Panc1 (cell line): ENCODE measurements at regions not wholly inside any gene's neighbourhood (a gene's known extent, or its start where the extent isn't known, plus 50 kb on each side); places are given as distances from the start of the nearest gene placed in this dataset.

ENCODE experiments used
- POLR2AphosphoS5 ChIP-seq: IDR thresholded peaks from 2 replicates; pipeline ENCODE4 v1.6.1; 2012; ENCODE audit warnings: mild to moderate bottlenecking, low read depth, low read length, moderate library complexity
- SIN3A ChIP-seq: IDR thresholded peaks from 2 replicates; pipeline ENCODE4 v1.6.1; 2012; ENCODE audit warnings: low read depth, mild to moderate bottlenecking, low read length, moderate library complexity, borderline replicate concordance; ENCODE audit not compliant: insufficient read depth
- TCF7L2 ChIP-seq: IDR thresholded peaks from 2 replicates; pipeline ENCODE4 v1.6.1; 2011; ENCODE audit warnings: mild to moderate bottlenecking, low read depth, low read length, inconsistent platforms
- TF ChIP-seq, protein P1 (sequence below): fragments of 450-650 bp; IDR thresholded peaks from 2 replicates; pipeline ENCODE4 v1.5.1; 2017; ENCODE audit warnings: mild to moderate bottlenecking
- TF ChIP-seq, protein P2 (sequence below), 2 experiments: IDR thresholded peaks; 2 replicates each; pipeline ENCODE4 v1.6.1; 2011 to 2012; ENCODE audit warnings: low read depth in 2 of 2, control low read depth in 1 of 2, low read length in 1 of 2, mild to moderate bottlenecking in 1 of 2, moderate library complexity in 1 of 2; ENCODE audit not compliant: insufficient read depth in 1 of 2

DNA sequence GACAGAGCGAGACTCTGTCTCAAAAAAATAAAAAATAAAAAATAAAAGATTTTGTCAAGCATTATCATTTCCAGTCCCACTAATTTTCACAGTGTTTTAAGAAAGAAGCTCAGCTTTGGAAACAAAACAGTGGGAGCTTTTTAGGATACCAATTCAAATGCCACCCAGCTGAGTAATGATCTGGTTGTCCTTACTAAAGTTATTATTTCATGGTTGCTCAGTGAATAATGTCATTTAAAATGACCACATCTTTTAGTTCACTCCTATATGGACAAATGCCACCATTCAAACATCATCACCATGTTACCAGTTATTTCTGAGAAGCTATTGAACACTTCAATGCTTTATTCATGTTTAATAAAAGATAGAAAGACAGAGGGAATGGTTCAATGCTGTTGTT, 365.0 kb downstream of the CCER1 start:
- TF ChIP-seq POLR2AphosphoS5 (no peak), SIN3A (no peak), TCF7L2 (no peak)
- TF ChIP-seq, protein P1, sequence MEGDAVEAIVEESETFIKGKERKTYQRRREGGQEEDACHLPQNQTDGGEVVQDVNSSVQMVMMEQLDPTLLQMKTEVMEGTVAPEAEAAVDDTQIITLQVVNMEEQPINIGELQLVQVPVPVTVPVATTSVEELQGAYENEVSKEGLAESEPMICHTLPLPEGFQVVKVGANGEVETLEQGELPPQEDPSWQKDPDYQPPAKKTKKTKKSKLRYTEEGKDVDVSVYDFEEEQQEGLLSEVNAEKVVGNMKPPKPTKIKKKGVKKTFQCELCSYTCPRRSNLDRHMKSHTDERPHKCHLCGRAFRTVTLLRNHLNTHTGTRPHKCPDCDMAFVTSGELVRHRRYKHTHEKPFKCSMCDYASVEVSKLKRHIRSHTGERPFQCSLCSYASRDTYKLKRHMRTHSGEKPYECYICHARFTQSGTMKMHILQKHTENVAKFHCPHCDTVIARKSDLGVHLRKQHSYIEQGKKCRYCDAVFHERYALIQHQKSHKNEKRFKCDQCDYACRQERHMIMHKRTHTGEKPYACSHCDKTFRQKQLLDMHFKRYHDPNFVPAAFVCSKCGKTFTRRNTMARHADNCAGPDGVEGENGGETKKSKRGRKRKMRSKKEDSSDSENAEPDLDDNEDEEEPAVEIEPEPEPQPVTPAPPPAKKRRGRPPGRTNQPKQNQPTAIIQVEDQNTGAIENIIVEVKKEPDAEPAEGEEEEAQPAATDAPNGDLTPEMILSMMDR, result no peak
- TF ChIP-seq, protein P2, sequence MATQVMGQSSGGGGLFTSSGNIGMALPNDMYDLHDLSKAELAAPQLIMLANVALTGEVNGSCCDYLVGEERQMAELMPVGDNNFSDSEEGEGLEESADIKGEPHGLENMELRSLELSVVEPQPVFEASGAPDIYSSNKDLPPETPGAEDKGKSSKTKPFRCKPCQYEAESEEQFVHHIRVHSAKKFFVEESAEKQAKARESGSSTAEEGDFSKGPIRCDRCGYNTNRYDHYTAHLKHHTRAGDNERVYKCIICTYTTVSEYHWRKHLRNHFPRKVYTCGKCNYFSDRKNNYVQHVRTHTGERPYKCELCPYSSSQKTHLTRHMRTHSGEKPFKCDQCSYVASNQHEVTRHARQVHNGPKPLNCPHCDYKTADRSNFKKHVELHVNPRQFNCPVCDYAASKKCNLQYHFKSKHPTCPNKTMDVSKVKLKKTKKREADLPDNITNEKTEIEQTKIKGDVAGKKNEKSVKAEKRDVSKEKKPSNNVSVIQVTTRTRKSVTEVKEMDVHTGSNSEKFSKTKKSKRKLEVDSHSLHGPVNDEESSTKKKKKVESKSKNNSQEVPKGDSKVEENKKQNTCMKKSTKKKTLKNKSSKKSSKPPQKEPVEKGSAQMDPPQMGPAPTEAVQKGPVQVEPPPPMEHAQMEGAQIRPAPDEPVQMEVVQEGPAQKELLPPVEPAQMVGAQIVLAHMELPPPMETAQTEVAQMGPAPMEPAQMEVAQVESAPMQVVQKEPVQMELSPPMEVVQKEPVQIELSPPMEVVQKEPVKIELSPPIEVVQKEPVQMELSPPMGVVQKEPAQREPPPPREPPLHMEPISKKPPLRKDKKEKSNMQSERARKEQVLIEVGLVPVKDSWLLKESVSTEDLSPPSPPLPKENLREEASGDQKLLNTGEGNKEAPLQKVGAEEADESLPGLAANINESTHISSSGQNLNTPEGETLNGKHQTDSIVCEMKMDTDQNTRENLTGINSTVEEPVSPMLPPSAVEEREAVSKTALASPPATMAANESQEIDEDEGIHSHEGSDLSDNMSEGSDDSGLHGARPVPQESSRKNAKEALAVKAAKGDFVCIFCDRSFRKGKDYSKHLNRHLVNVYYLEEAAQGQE (IDR thresholded peaks at IDR 0.05; ENCODE audit: insufficient read depth in 1 of 2, low read depth in 2 of 2, low read length in 1 of 2), result no peak
